Spleen (tissue), 7 donors: ENCODE measurements at regions not wholly inside any gene's neighbourhood (a gene's known extent, or its start where the extent isn't known, plus 50 kb on each side); places are given as distances from the start of the nearest gene placed in this dataset.

Source experiments
- CTCF ChIP-seq, 11 experiments: fragments of 200-600 bp in 7 of 11; fragments of 450-650 bp in 4 of 11; sonication (generic) in 4 of 11; IDR thresholded peaks in 8 of 11; conservative IDR thresholded peaks in 3 of 11; 1 replicate in 7 of 11; 2 replicates in 4 of 11; pipeline versions ENCODE4 v1.4.0 to v1.8.0; 2016 to 2021; ENCODE audit warnings: antibody characterized with exemption in 11 of 11, inconsistent platforms in 4 of 11, mild to moderate bottlenecking in 1 of 11
- POLR2A ChIP-seq, 3 donors: fragments of 450-650 bp; IDR thresholded peaks; one replicate each; pipeline ENCODE4 v1.5.1; 2017; ENCODE audit warnings: antibody characterized with exemption in 3 of 3, mild to moderate bottlenecking in 1 of 3
- POLR2AphosphoS5 ChIP-seq, 3 donors: sonication (generic); formaldehyde crosslinking; IDR thresholded peaks; one replicate each; pipeline ENCODE4 v1.5.1; 2017; ENCODE audit warnings: antibody characterized with exemption in 3 of 3
- donor health status: DM: no; HTN: no; CAD: no; lungs with moderate emphysema.
- donor health status: DM: no; HTN: no; CAD: no.
- donor health status: DM: no; HTN: no; CAD: no.

- TF ChIP-seq CTCF (IDR thresholded peaks at IDR 0.05 in 8 of 11, conservative IDR thresholded peaks at IDR 0.05 in 3 of 11) (no peak), POLR2AphosphoS5 (IDR thresholded peaks at IDR 0.05) (no peak), POLR2A (IDR thresholded peaks at IDR 0.05) (no peak)
These were observed 236.4 kb downstream of the KLF13 start for GRCh38 chr15:31563001-31563400.
